Progenitor cell of endocrine pancreas (in vitro differentiated cells): ENCODE measurements at regions not wholly inside any gene's neighbourhood (a gene's known extent, or its start where the extent isn't known, plus 50 kb on each side); places are given as distances from the start of the nearest gene placed in this dataset.

ENCODE experiments used
- DNase-seq: peaks from one replicate; pipeline ENCODE4 v3.0.0; 2021; ENCODE audit warnings: low spot score; ENCODE audit not compliant: unreplicated experiment
- H3K27ac Mint-ChIP-seq: 2 replicates; pipeline ENCODE4 v1.8.0; 2021; ENCODE audit warnings: mild to moderate bottlenecking, moderate library complexity, mixed read lengths
- H3K27me3 Mint-ChIP-seq: 2 replicates; pipeline ENCODE4 v1.8.0; 2021; ENCODE audit warnings: mixed read lengths
- H3K36me3 Mint-ChIP-seq: 2 replicates; pipeline ENCODE4 v1.8.0; 2022; ENCODE audit warnings: mixed read lengths; ENCODE audit not compliant: insufficient read depth
- H3K4me1 Mint-ChIP-seq: 2 replicates; pipeline ENCODE4 v1.8.0; 2021; ENCODE audit warnings: low read depth, mixed read lengths
- H3K4me3 Mint-ChIP-seq: 2 replicates; pipeline ENCODE4 v1.8.0; 2021; ENCODE audit warnings: low read depth, mild to moderate bottlenecking, moderate library complexity, mixed read lengths
- H3K9me3 Mint-ChIP-seq: 2 replicates; pipeline ENCODE4 v1.8.0; 2021; ENCODE audit warnings: low read depth, mixed read lengths
- TF ChIP-seq, protein P1 (sequence below): fragments of 200-600 bp; sonication (generic); IDR thresholded peaks from one replicate; pipeline ENCODE4 v1.5.0; 2021; ENCODE audit warnings: antibody characterized with exemption, mild to moderate bottlenecking; ENCODE audit not compliant: unreplicated experiment

DNA sequence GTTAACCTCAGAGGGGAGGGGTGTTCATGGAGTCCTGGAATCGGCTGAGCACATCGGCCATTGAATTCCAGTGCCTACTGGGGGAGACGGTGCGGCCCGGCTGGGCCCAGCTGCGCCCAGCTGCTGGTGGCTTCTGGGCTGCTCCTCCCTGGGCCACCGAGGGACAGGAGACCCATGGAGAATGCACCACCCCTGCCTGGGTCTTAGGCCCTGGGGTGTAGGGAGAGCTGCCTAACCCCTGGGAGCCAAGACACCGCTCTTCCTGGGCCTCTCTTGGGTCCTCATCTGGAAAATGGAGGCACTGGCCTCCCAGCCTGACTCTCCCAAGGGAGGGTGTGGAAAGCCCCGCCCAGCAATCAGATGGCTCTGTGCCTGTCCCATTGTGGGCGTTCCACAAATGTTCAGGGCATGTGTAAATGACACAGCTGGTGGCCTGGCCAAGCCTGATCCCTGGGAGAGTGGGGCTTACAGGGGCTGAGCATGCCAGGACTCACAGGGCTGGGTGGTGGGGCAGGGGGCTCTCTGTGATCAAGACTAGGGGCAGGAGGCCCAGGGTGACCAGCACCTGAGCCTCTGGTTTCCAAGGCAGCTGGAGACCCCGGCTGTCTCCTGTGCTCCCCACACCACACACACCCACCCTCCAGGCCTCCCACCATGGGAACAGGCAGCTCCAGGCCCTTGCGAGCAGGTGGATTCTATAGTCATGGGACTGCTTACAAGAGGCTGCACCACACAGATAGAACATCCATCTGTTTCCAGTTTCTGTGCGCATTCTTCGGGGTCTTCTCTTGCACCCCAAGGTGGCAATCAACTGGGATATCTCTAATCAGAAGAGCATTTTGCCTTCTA lies 150.9 kb downstream of the URI1 start:
- no peaks in the 10 kb centered on the region for H3K36me3 Mint-ChIP-seq
- H3K27me3 Mint-ChIP-seq = peaks cover 8% of the 10 kb centered on the region
- no peak overlapping the region for H3K4me3 Mint-ChIP-seq
- no peak overlapping the region for H3K27ac Mint-ChIP-seq
- TF ChIP-seq, protein P1, sequence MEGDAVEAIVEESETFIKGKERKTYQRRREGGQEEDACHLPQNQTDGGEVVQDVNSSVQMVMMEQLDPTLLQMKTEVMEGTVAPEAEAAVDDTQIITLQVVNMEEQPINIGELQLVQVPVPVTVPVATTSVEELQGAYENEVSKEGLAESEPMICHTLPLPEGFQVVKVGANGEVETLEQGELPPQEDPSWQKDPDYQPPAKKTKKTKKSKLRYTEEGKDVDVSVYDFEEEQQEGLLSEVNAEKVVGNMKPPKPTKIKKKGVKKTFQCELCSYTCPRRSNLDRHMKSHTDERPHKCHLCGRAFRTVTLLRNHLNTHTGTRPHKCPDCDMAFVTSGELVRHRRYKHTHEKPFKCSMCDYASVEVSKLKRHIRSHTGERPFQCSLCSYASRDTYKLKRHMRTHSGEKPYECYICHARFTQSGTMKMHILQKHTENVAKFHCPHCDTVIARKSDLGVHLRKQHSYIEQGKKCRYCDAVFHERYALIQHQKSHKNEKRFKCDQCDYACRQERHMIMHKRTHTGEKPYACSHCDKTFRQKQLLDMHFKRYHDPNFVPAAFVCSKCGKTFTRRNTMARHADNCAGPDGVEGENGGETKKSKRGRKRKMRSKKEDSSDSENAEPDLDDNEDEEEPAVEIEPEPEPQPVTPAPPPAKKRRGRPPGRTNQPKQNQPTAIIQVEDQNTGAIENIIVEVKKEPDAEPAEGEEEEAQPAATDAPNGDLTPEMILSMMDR = no peak
- DNase-seq = no peak
- no peaks in the 10 kb centered on the region for H3K4me1 Mint-ChIP-seq
- no peaks in the 10 kb centered on the region for H3K9me3 Mint-ChIP-seq

DNA sequence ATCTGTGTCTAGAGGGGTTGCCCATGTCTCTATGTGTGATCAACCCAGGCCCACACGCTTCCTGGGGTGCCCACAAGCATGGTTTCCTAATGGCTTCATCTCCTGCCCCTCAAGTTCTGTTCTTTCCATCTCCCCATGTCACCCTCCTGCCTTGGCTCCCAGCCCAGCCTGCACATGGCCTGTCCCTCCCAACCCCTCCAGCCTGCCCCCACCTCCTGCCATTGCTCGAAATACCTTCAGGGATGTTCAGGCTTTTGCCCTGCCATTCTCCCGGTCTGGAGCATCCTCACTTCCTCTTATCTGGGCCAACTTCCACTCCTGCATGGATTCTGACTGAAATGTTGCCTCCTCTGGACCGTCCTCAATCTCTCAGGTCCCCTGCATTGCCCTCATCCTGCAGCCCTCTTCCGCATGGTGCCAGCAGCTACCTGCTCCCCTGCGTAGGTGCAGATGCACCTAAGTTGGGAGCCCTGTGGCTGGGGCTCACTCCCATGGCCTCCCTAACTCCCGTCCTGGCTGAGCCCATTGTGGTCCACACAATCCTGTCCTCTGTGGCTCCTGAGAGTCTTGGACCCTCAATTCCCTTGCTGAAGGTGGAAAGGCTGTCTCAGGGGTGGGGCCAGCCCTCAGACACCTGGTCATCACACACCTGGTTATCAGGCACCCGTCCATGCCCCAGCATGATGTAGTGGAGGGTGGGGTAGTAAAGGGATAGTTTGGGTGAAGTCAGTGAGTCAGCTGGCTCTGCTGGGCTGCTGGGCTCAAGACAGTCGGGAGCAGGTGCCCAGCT lies 152.1 kb downstream of the URI1 start:
- Mint-ChIP-seq H3K27ac (peak overlapping the region; percentile 87), H3K4me3 (no peak overlapping the region), H3K27me3 (peaks cover 3% of the 10 kb centered on the region), H3K4me1 (no peaks in the 10 kb centered on the region), H3K36me3 (no peaks in the 10 kb centered on the region), H3K9me3 (no peaks in the 10 kb centered on the region)
- DNase-seq = no peak
- TF ChIP-seq, protein P1 = no peak

DNA sequence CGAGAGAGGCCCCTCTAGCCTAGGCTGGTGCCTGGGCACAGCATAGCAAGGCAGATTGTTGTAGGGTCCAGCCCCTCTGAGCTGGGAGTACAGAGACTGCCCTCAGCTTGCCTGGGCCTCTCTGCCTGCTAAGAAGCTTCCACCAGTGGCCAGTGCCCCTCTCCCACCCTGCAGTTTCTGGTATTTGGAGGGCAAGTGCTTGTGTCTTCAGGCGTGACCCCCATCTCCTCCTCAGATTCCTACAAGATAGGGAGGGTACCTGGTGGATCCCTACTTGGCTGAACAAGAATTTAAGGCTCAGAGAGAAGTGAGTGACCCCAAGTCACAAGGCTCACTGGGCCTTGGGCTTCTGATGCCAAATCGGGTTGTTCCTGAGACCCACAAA lies 152.7 kb downstream of the URI1 start:
- Mint-ChIP-seq H3K9me3 (no peaks in the 10 kb centered on the region), H3K27me3 (peaks cover 3% of the 10 kb centered on the region), H3K27ac (no peak overlapping the region), H3K36me3 (no peaks in the 10 kb centered on the region), H3K4me1 (no peaks in the 10 kb centered on the region), H3K4me3 (no peak overlapping the region)
- TF ChIP-seq, protein P1 = no peak
- DNase-seq = no peak

DNA sequence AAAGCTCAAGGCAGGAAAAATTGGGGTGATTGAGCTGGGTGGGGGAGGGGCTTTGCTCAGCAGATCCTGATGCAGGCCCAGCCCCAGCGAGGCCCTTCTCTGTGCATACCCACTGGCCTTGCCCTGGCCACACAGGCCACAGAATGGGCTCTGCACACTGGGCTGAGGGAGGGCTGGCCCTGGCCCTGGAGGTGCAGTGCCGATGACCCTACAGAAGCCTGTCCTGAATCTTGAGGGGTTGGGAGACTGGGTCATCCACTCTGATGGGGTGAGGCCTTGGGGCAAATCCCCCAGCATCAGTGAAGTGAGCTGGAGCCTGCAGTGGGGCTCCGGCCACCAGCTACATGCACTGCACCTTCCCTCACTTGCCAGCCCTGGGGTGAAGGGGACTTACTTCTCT lies 153.1 kb downstream of the URI1 start:
- no peaks in the 10 kb centered on the region for H3K9me3 Mint-ChIP-seq
- H3K27me3 Mint-ChIP-seq = peaks cover 3% of the 10 kb centered on the region
- DNase-seq = no peak
- H3K4me1 Mint-ChIP-seq = no peaks in the 10 kb centered on the region
- no peak overlapping the region for H3K4me3 Mint-ChIP-seq
- no peaks in the 10 kb centered on the region for H3K36me3 Mint-ChIP-seq
- TF ChIP-seq, protein P1 = no peak
- H3K27ac Mint-ChIP-seq = no peak overlapping the region

GRCh38 chr19:30096596-30097370 lies 154.7 kb downstream of the URI1 start:
- no peaks in the 10 kb centered on the region for H3K9me3 Mint-ChIP-seq

More at GRCh38 chr19:30096596-30097370, 154.7 kb downstream of the URI1 start:
- H3K4me3 Mint-ChIP-seq = no peak overlapping the region
- TF ChIP-seq, protein P1 = no peak
- H3K36me3 Mint-ChIP-seq = no peaks in the 10 kb centered on the region
- H3K27me3 Mint-ChIP-seq = peaks cover 3% of the 10 kb centered on the region
- H3K27ac Mint-ChIP-seq = no peak overlapping the region
- no peaks in the 10 kb centered on the region for H3K4me1 Mint-ChIP-seq
- no peak for DNase-seq
